Uterus (tissue), 3 donors: ENCODE measurements at regions not wholly inside any gene's neighbourhood (a gene's known extent, or its start where the extent isn't known, plus 50 kb on each side); places are given as distances from the start of the nearest gene placed in this dataset.

Experiments
- DNase-seq, 2 donors: peaks; one replicate each; pipeline ENCODE4 v3.0.0-alpha.2; 2019 to 2020
- H3K27ac ChIP-seq, 2 donors: fragments of 200-600 bp; sonication (generic); 1 replicate in 1 of 2; 2 replicates in 1 of 2; pipeline ENCODE4 v1.5.1; 2016 to 2018
- H3K27me3 ChIP-seq, 2 donors: fragments of 200-600 bp; sonication (generic); one replicate each; pipeline ENCODE4 v1.5.1; 2018 to 2019; ENCODE audit warnings: control low read depth in 1 of 2
- H3K36me3 ChIP-seq, 2 donors: fragments of 200-600 bp; sonication (generic); one replicate each; pipeline ENCODE4 v1.5.1; 2019; ENCODE audit warnings: control low read depth in 1 of 2
- H3K4me1 ChIP-seq, 2 donors: fragments of 200-600 bp; sonication (generic); one replicate each; pipeline ENCODE4 v1.5.1; 2018 to 2019; ENCODE audit warnings: control low read depth in 1 of 2
- H3K4me3 ChIP-seq, 2 donors: fragments of 200-600 bp; sonication (generic); 1 replicate in 1 of 2; 2 replicates in 1 of 2; pipeline ENCODE4 v1.5.1; 2018 to 2019; ENCODE audit warnings: mild to moderate bottlenecking in 1 of 2
- H3K9me3 ChIP-seq, 2 donors: fragments of 200-600 bp; sonication (generic); one replicate each; pipeline ENCODE4 v1.5.1; 2019; ENCODE audit warnings: control low read depth in 1 of 2
- CTCF ChIP-seq, 4 experiments: fragments of 200-600 bp in 2 of 4; fragments of 450-650 bp in 2 of 4; sonication (generic) in 2 of 4; IDR thresholded peaks; one replicate each; pipeline ENCODE4 v1.5.1; 2016 to 2019; ENCODE audit warnings: antibody characterized with exemption in 4 of 4, mild to moderate bottlenecking in 2 of 4, moderate library complexity in 1 of 4
- POLR2A ChIP-seq, 2 donors: fragments of 450-650 bp; IDR thresholded peaks; one replicate each; pipeline ENCODE4 v1.6.1; 2016; ENCODE audit warnings: antibody characterized with exemption in 2 of 2, mild to moderate bottlenecking in 1 of 2, moderate library complexity in 1 of 2
- intact Hi-C: fragments of 100-400 bp; cut with DNase I; formaldehyde crosslinking; loops from one replicate; pipeline ENCODE4 v1.15.1; 2023; ENCODE audit warnings: low total_unique reads
- donor health status: DM: yes; HTN: yes; CAD: no.

DNA sequence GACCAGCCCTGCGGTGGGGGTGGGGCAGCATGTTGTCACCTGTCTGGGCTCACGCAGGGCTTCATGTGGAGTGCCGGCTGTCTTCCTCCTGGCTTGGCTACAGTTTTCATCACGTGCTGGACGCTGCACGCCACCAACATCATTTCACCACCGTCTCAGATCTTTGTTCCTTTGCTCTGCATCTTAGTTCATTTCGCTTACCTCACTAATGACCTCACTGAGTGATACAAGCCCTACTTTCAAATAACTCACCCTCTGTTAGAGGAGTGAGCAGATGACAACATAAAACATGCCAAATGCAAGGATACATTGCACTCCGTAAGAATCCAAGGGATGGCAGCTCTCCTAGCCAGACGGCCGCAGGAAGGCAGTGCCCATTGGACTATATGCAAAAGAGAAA lies 527.5 kb downstream of the GALR1 start:
- intact Hi-C loops: no loop called here
- Histone ChIP-seq H3K4me3 (no peak overlapping the region), H3K4me1 (no peaks in the 10 kb centered on the region), H3K27ac (no peak overlapping the region), H3K9me3 (no peaks in the 10 kb centered on the region), H3K27me3 (no peaks in the 10 kb centered on the region), H3K36me3 (no peaks in the 10 kb centered on the region)
- DNase-seq: no peak
- TF ChIP-seq CTCF (IDR thresholded peaks at IDR 0.05) (no peak), POLR2A (IDR thresholded peaks at IDR 0.05) (no peak)

DNA sequence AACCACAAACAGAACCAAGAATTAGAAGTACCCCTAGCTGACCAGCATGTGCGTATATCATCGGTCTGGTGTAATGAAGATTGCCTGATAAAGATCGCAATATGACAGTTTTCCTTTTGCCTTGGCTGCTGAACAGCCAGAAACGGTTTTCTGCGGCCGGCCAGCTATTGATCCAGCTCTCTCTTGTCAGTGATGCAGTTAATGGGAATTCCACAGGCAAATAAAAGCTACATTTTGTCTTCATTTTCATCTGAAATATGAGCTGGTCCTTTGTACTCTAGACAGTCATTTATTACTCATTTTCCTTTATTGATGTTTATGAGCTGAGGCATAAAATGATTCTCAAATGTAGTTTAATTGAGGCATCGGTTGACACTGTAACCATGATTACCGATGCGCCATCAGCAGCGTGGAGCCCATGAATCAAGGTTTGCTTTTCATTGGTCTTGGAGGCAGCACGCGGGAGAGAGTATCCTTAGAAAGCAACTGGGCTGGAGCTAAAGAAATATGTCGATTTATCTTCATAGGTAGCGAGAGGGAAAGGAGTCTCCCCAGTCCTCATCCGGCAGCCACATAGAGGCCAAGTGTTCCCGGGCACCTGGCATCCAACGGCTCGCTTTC lies 535.2 kb downstream of the GALR1 start:
- H3K27me3 ChIP-seq: no peaks in the 10 kb centered on the region
- intact Hi-C loops: no loop called here
- TF ChIP-seq POLR2A (IDR thresholded peaks at IDR 0.05) (no peak), CTCF (IDR thresholded peaks at IDR 0.05) (no peak)
- H3K9me3 ChIP-seq: no peaks in the 10 kb centered on the region
- no peak overlapping the region for H3K27ac ChIP-seq
- no peak for DNase-seq
- H3K4me3 ChIP-seq: no peak overlapping the region
- H3K4me1 ChIP-seq: no peaks in the 10 kb centered on the region
- no peaks in the 10 kb centered on the region for H3K36me3 ChIP-seq

DNA sequence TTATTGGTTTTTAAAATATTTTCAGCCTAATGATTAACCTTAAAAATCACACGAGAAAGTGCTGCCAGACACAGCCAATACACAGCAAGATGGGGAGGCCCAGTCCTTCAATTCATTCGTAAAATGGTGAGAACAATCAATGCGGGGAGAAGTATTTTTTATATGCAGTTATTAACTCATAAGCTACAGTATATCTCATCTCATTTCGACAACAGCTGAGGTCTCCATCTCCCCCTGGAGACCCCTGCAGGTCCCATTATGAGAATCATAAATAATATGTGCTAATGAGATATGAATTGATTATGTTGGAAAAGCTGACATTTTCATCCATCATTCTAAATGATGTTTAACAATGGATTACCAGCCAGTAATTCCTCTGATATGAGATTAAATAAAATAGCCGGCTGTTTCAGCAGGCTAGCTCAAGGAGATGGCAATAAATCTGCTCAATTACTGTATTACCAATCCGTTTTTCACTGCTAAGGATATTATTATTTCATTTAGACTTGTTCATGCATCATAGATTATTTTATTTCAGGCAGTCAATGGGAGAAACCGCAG lies 535.8 kb downstream of the GALR1 start:
- H3K4me3 ChIP-seq: no peak overlapping the region
- no peak for DNase-seq
- H3K4me1 ChIP-seq: no peaks in the 10 kb centered on the region
- intact Hi-C loops: no loop called here
- H3K27me3 ChIP-seq: no peaks in the 10 kb centered on the region
- no peaks in the 10 kb centered on the region for H3K9me3 ChIP-seq
- H3K27ac ChIP-seq: no peak overlapping the region
- no peaks in the 10 kb centered on the region for H3K36me3 ChIP-seq
- no peak for TF ChIP-seq POLR2A (IDR thresholded peaks at IDR 0.05)
- no peak for TF ChIP-seq CTCF (IDR thresholded peaks at IDR 0.05)

DNA sequence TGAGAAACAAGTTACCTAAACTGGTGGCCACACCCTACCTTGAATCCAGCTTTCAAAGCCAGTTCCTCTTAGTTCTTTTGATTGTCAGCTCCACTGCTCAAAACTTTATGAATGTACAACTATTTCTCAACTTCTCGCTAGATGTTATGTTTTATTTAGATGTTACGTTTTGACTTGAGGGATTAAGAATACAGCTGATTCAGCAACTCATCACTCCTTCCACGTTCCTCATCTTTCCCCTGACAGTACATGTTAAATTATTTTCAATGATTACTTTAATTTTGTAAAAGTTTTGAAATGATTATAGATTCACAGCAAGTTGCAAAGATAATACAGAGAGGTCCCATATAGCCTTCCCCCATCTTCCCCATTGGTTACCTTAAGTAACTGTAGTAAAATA lies 553.4 kb downstream of the GALR1 start:
- Histone ChIP-seq H3K4me1 (no peaks in the 10 kb centered on the region), H3K9me3 (no peaks in the 10 kb centered on the region), H3K36me3 (no peaks in the 10 kb centered on the region), H3K4me3 (no peak overlapping the region), H3K27me3 (no peaks in the 10 kb centered on the region), H3K27ac (no peak overlapping the region)
- intact Hi-C loops: no loop called here
- no peak for TF ChIP-seq POLR2A (IDR thresholded peaks at IDR 0.05)
- no peak for TF ChIP-seq CTCF (IDR thresholded peaks at IDR 0.05)
- DNase-seq: no peak

DNA sequence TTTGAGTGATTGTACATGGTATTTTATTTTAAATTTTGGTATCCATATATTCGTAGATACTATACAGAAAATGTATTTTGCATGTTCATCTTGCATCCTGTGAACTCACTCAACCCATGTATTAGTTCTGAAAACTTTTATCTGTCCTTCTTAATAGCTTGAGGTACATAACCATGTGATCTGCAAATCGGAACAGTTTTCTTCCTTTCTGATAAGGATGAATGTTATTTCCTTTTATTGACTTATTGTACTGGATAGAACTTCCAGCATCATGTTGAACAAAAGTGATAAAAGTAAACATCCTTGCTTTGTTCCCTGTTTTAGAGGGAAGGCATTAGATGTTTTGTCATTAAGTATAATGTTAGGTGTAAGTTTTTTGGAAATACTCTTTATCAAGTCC lies 554.7 kb downstream of the GALR1 start:
- TF ChIP-seq POLR2A (IDR thresholded peaks at IDR 0.05): no peak
- no peak for TF ChIP-seq CTCF (IDR thresholded peaks at IDR 0.05)
- no peak overlapping the region for H3K27ac ChIP-seq
- H3K4me1 ChIP-seq: no peaks in the 10 kb centered on the region
- DNase-seq: no peak
- intact Hi-C loops: no loop called here
- H3K27me3 ChIP-seq: no peaks in the 10 kb centered on the region
- no peak overlapping the region for H3K4me3 ChIP-seq
- H3K9me3 ChIP-seq: no peaks in the 10 kb centered on the region
- H3K36me3 ChIP-seq: no peaks in the 10 kb centered on the region
